ENCODE measurements at regions not wholly inside any gene's neighbourhood (a gene's known extent, or its start where the extent isn't known, plus 50 kb on each side); places are given as distances from the start of the nearest gene placed in this dataset.

GRCh38 chr6:113640051-113640450, 217.1 kb upstream of the MARCKS start:
- no peak for TF ChIP-seq CTCF (IDR thresholded peaks at IDR 0.05; ENCODE audit: low read length)
- no peak for TF ChIP-seq EZH2 (IDR thresholded peaks at IDR 0.05; ENCODE audit: borderline replicate concordance, low read length)
